Uterus (tissue), 2 donors: ENCODE measurements at regions not wholly inside any gene's neighbourhood (a gene's known extent, or its start where the extent isn't known, plus 50 kb on each side); places are given as distances from the start of the nearest gene placed in this dataset.

ENCODE experiments used
- CTCF ChIP-seq, 4 experiments: fragments of 200-600 bp in 2 of 4; fragments of 450-650 bp in 2 of 4; sonication (generic) in 2 of 4; IDR thresholded peaks; one replicate each; pipeline ENCODE4 v1.5.1; 2016 to 2019; ENCODE audit warnings: antibody characterized with exemption in 4 of 4, mild to moderate bottlenecking in 2 of 4, moderate library complexity in 1 of 4
- POLR2A ChIP-seq, 2 donors: fragments of 450-650 bp; IDR thresholded peaks; one replicate each; pipeline ENCODE4 v1.6.1; 2016; ENCODE audit warnings: antibody characterized with exemption in 2 of 2, mild to moderate bottlenecking in 1 of 2, moderate library complexity in 1 of 2

GRCh38 chr1:191714845-191715244, 443.4 kb upstream of the RGS18 start:
- TF ChIP-seq POLR2A (IDR thresholded peaks at IDR 0.05) (no peak), CTCF (IDR thresholded peaks at IDR 0.05) (no peak)
